Progenitor cell of endocrine pancreas (in vitro differentiated cells): ENCODE measurements at regions not wholly inside any gene's neighbourhood (a gene's known extent, or its start where the extent isn't known, plus 50 kb on each side); places are given as distances from the start of the nearest gene placed in this dataset.

ENCODE experiments used
- DNase-seq: peaks from one replicate; pipeline ENCODE4 v3.0.0; 2021; ENCODE audit warnings: low spot score; ENCODE audit not compliant: unreplicated experiment
- H3K27ac Mint-ChIP-seq: 2 replicates; pipeline ENCODE4 v1.8.0; 2021; ENCODE audit warnings: mild to moderate bottlenecking, moderate library complexity, mixed read lengths
- H3K27me3 Mint-ChIP-seq: 2 replicates; pipeline ENCODE4 v1.8.0; 2021; ENCODE audit warnings: mixed read lengths
- H3K36me3 Mint-ChIP-seq: 2 replicates; pipeline ENCODE4 v1.8.0; 2022; ENCODE audit warnings: mixed read lengths; ENCODE audit not compliant: insufficient read depth
- H3K4me1 Mint-ChIP-seq: 2 replicates; pipeline ENCODE4 v1.8.0; 2021; ENCODE audit warnings: low read depth, mixed read lengths
- H3K4me3 Mint-ChIP-seq: 2 replicates; pipeline ENCODE4 v1.8.0; 2021; ENCODE audit warnings: low read depth, mild to moderate bottlenecking, moderate library complexity, mixed read lengths
- H3K9me3 Mint-ChIP-seq: 2 replicates; pipeline ENCODE4 v1.8.0; 2021; ENCODE audit warnings: low read depth, mixed read lengths
- TF ChIP-seq, protein P1 (sequence below): fragments of 200-600 bp; sonication (generic); IDR thresholded peaks from one replicate; pipeline ENCODE4 v1.5.0; 2021; ENCODE audit warnings: antibody characterized with exemption, mild to moderate bottlenecking; ENCODE audit not compliant: unreplicated experiment

DNA sequence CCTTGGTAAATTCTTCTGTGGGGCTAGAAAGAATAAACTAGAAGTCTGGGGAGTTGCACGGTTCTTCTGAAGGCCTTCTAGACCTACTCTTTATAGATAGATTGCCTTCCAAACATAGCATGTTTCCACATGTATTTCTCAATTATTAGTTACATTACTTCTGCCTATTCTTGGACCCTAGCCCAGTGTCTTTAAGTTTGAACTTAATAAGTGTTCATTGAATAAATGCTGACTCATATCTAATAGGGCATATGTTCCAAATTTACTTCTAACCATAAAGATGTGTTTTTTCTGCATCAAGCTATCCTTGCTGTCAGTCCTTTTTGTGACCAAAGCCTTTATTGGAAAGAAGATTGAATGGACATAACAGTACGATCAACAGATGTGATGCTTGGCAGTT, 503.6 kb upstream of the ZFP42 start:
- DNase-seq = no peak
- no peaks in the 10 kb centered on the region for H3K4me1 Mint-ChIP-seq
- H3K27me3 Mint-ChIP-seq = no peaks in the 10 kb centered on the region
- no peak overlapping the region for H3K4me3 Mint-ChIP-seq
- H3K9me3 Mint-ChIP-seq = peaks cover 18% of the 10 kb centered on the region
- peaks cover 7% of the 10 kb centered on the region for H3K36me3 Mint-ChIP-seq
- TF ChIP-seq, protein P1, sequence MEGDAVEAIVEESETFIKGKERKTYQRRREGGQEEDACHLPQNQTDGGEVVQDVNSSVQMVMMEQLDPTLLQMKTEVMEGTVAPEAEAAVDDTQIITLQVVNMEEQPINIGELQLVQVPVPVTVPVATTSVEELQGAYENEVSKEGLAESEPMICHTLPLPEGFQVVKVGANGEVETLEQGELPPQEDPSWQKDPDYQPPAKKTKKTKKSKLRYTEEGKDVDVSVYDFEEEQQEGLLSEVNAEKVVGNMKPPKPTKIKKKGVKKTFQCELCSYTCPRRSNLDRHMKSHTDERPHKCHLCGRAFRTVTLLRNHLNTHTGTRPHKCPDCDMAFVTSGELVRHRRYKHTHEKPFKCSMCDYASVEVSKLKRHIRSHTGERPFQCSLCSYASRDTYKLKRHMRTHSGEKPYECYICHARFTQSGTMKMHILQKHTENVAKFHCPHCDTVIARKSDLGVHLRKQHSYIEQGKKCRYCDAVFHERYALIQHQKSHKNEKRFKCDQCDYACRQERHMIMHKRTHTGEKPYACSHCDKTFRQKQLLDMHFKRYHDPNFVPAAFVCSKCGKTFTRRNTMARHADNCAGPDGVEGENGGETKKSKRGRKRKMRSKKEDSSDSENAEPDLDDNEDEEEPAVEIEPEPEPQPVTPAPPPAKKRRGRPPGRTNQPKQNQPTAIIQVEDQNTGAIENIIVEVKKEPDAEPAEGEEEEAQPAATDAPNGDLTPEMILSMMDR = no peak
- H3K27ac Mint-ChIP-seq = no peak overlapping the region

GRCh38 chr4:187493661-187494060, 501.9 kb upstream of the ZFP42 start:
- Mint-ChIP-seq H3K9me3 (peaks cover 10% of the 10 kb centered on the region), H3K36me3 (peaks cover 5% of the 10 kb centered on the region), H3K4me3 (no peak overlapping the region), H3K27ac (no peak overlapping the region), H3K4me1 (no peaks in the 10 kb centered on the region), H3K27me3 (no peaks in the 10 kb centered on the region)
- no peak for DNase-seq
- TF ChIP-seq, protein P1 = no peak

- no peaks in the 10 kb centered on the region for H3K27me3 Mint-ChIP-seq
- H3K27ac Mint-ChIP-seq = no peak overlapping the region
- peaks cover 2% of the 10 kb centered on the region for H3K9me3 Mint-ChIP-seq
- H3K36me3 Mint-ChIP-seq = no peaks in the 10 kb centered on the region
- H3K4me3 Mint-ChIP-seq = no peak overlapping the region
- no peak for DNase-seq
- TF ChIP-seq, protein P1 = no peak
- H3K4me1 Mint-ChIP-seq = no peaks in the 10 kb centered on the region
Observed at GRCh38 chr4:187499956-187500355, 495.6 kb upstream of the ZFP42 start.

DNA sequence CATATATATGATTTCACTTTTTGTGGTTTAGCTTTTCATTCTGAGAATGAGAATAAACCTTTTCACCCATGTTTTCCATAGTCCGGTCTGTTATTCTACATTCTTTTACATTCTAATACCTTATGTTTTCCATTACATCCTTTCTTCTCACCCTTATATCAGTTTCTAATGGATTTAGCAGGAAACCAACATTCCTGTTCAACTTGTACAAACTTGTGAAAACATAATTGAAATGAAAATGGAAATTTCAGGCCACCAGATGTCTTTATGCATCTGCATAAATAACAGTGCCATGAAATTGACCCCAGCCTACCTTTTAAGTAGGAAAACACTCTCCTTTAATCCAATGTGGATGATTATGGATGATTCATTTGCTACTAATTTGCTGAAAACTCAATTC, 494.8 kb upstream of the ZFP42 start:
- Mint-ChIP-seq H3K4me3 (no peak overlapping the region), H3K36me3 (no peaks in the 10 kb centered on the region), H3K27me3 (no peaks in the 10 kb centered on the region), H3K27ac (no peak overlapping the region), H3K4me1 (no peaks in the 10 kb centered on the region), H3K9me3 (peaks cover 3% of the 10 kb centered on the region)
- no peak for DNase-seq
- TF ChIP-seq, protein P1 = no peak

GRCh38 chr4:187501731-187502130, 493.8 kb upstream of the ZFP42 start:
- Mint-ChIP-seq H3K36me3 (no peaks in the 10 kb centered on the region), H3K9me3 (peaks cover 3% of the 10 kb centered on the region), H3K27me3 (no peaks in the 10 kb centered on the region), H3K27ac (no peak overlapping the region), H3K4me3 (no peak overlapping the region), H3K4me1 (no peaks in the 10 kb centered on the region)
- DNase-seq = no peak
- TF ChIP-seq, protein P1 = no peak
